ENCODE measurements at regions not wholly inside any gene's neighbourhood (a gene's known extent, or its start where the extent isn't known, plus 50 kb on each side); places are given as distances from the start of the nearest gene placed in this dataset.

DNA sequence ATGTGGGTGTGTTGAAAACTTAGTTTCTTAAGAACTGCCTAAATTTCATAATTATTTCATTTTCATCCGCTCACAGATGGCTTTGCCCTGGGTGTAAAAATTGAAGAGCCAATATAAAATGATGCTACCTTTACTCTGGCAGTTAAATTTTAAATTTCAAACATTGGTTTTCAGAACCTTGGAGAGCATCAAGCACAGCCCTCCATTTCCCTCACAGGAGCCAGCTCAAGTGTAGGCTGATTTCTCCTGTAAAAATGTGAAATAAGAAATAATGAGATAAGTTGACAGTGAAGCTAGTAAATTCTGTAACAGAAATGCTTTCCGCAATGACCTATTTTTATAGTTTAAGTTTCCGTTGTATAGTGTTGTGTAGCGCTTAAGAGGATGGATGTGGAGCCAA lies 53.9 kb upstream of the AKT3 start:
- DNase-seq (no peak), ATAC-seq (no peak)
- Histone ChIP-seq H3K4me3 (no peak overlapping the region), H3K9me3 (no peaks in the 10 kb centered on the region), H3K4me1 (no peaks in the 10 kb centered on the region), H3K27ac (no peak overlapping the region), H3K36me3 (no peaks in the 10 kb centered on the region), H3K27me3 (peaks cover under 1 to 8% of the 10 kb centered on the region in 2 donors)
- 67% methylated on average over 4 of the region's 4 CpGs for WGBS (ENCODE audit: insufficient coverage, low coverage, low lambda C conversion rate, missing lambda C conversion rate)
- intact Hi-C loops (cut with DNase I) = no loop called here
- no peak for TF ChIP-seq POLR2A (IDR thresholded peaks at IDR 0.05)

DNA sequence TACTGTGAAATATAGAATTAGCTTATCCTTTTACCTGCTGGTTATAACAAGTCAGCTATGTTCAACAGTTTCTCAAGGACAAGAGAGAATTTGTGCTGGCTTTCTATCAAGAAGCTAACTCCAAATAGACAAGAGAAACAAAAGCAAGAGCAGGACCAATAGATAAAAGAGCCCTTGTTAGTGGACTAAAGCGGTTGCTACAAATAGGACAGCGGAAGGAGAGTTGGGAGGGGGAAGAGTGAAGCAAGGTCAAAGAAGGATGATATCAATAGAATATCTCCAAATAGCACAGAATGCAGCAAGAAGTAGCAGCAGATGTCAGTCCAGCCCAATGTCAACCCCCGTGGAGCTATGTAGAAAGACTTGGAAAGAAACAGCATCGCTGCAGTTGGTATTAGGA lies 53.0 kb upstream of the AKT3 start:
- H3K27ac ChIP-seq = no peak overlapping the region
- H3K4me1 ChIP-seq = no peaks in the 10 kb centered on the region
- TF ChIP-seq, protein P1, sequence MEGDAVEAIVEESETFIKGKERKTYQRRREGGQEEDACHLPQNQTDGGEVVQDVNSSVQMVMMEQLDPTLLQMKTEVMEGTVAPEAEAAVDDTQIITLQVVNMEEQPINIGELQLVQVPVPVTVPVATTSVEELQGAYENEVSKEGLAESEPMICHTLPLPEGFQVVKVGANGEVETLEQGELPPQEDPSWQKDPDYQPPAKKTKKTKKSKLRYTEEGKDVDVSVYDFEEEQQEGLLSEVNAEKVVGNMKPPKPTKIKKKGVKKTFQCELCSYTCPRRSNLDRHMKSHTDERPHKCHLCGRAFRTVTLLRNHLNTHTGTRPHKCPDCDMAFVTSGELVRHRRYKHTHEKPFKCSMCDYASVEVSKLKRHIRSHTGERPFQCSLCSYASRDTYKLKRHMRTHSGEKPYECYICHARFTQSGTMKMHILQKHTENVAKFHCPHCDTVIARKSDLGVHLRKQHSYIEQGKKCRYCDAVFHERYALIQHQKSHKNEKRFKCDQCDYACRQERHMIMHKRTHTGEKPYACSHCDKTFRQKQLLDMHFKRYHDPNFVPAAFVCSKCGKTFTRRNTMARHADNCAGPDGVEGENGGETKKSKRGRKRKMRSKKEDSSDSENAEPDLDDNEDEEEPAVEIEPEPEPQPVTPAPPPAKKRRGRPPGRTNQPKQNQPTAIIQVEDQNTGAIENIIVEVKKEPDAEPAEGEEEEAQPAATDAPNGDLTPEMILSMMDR (IDR thresholded peaks at IDR 0.05) = no peak
- TF ChIP-seq POLR2A (IDR thresholded peaks at IDR 0.05) = no peak
- intact Hi-C loops (cut with DNase I) = no loop called here
- H3K36me3 ChIP-seq = no peaks in the 10 kb centered on the region
- H3K27me3 ChIP-seq = peaks cover 5 to 8% of the 10 kb centered on the region in 2 donors
- H3K9me3 ChIP-seq = no peaks in the 10 kb centered on the region
- no peak for DNase-seq
- ATAC-seq = no peak
- H3K4me3 ChIP-seq = no peak overlapping the region
- WGBS (ENCODE audit: insufficient coverage, low coverage, low lambda C conversion rate, missing lambda C conversion rate) = 31% methylated on average over 4 of the region's 4 CpGs

DNA sequence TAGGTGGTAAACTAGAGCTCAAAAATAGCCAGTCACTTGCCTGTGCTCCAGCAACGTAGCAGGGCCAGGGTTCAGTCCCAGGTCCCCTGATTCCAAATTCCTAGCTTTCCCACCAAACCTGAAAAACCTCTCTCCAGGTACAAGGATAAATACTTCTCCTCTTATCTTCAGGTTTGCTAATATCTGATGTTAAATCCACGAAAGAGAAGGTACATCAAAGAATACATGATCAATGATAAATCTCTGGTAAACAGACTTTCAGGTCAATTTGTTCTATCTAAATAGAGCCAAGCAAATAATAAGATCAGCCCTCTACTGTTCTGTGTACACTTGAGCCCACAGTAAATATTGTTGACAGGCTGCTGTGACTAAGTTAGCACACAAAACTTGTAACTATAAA lies 52.1 kb upstream of the AKT3 start:
- H3K27me3 ChIP-seq = peaks cover 5 to 8% of the 10 kb centered on the region in 2 donors
- 35% methylated on average over 2 of the region's 2 CpGs for WGBS (ENCODE audit: insufficient coverage, low coverage, low lambda C conversion rate, missing lambda C conversion rate)

More for the DNA sequence above, 52.1 kb upstream of the AKT3 start:
- ATAC-seq (peak; percentile 39 to 85 (median 60)), DNase-seq (no peak)
- intact Hi-C loops (cut with DNase I) = no loop called here
- H3K27ac ChIP-seq = no peak overlapping the region
- H3K4me1 ChIP-seq = no peaks in the 10 kb centered on the region
- no peaks in the 10 kb centered on the region for H3K9me3 ChIP-seq
- no peak overlapping the region for H3K4me3 ChIP-seq
- no peaks in the 10 kb centered on the region for H3K36me3 ChIP-seq
- TF ChIP-seq, protein P1 (IDR thresholded peaks at IDR 0.05) = no peak
- no peak for TF ChIP-seq POLR2A (IDR thresholded peaks at IDR 0.05)
